DMS153 treated with DMSO at 0.1 percent for 48 hours (cell line): ENCODE measurements at regions not wholly inside any gene's neighbourhood (a gene's known extent, or its start where the extent isn't known, plus 50 kb on each side); places are given as distances from the start of the nearest gene placed in this dataset.
"Not testable (repeated sequence)": the region's sequence is repeated elsewhere in the genome, so short reads cannot be mapped to it uniquely, and the experiment has no call there.

Experiments used
- DNase-seq: peaks from one replicate; lab custom pipeline; 2025; ENCODE audit not compliant: unreplicated experiment; lab: John Stamatoyannopoulos, UW

- not testable (repeated sequence) for DNase-seq
Observed at GRCh38 chr22:48497743-48498520, 1329.7 kb downstream of the BRD1 start.

- DNase-seq = no peak
Observed at GRCh38 chr22:48496987-48497650, 1330.6 kb downstream of the BRD1 start.

GRCh38 chr22:48496226-48496845 lies 1331.3 kb downstream of the BRD1 start:
- no peak for DNase-seq

- no peak for DNase-seq
Observed at GRCh38 chr22:48495751-48496080, 1332.0 kb downstream of the BRD1 start.

- no peak for DNase-seq
Observed at GRCh38 chr22:48494968-48495750, 1332.5 kb downstream of the BRD1 start.

GRCh38 chr22:48494256-48494967 lies 1333.3 kb downstream of the BRD1 start:
- no peak for DNase-seq

- no peak for DNase-seq
Observed at GRCh38 chr22:48493733-48494132, 1333.9 kb downstream of the BRD1 start.

GRCh38 chr22:48492366-48493320 lies 1335.0 kb downstream of the BRD1 start:
- DNase-seq = peak; percentile 49

GRCh38 chr22:48491451-48491941 lies 1336.2 kb downstream of the BRD1 start:
- no peak for DNase-seq

- no peak for DNase-seq
Observed at GRCh38 chr22:48490500-48491411, 1336.9 kb downstream of the BRD1 start.

GRCh38 chr22:48489551-48490499 lies 1337.8 kb downstream of the BRD1 start:
- no peak for DNase-seq

- DNase-seq = no peak
Observed at GRCh38 chr22:48488611-48489511, 1338.8 kb downstream of the BRD1 start.

- DNase-seq = no peak
Observed at GRCh38 chr22:48488149-48488551, 1339.5 kb downstream of the BRD1 start.

GRCh38 chr22:48486558-48486957 lies 1341.1 kb downstream of the BRD1 start:
- DNase-seq = no peak

GRCh38 chr22:48486134-48486532 lies 1341.5 kb downstream of the BRD1 start:
- DNase-seq = no peak
